ENCODE measurements at regions not wholly inside any gene's neighbourhood (a gene's known extent, or its start where the extent isn't known, plus 50 kb on each side); places are given as distances from the start of the nearest gene placed in this dataset.
A peak's percentile ranks its signal among the peaks of the same experiment; 100 is the strongest.

- in situ Hi-C loops (cut with MboI; ENCODE audit: low pct_unique_long_range_greater_than_20kb, low sequenced_read_pairs, unreplicated experiment): no loop called here
- peak; percentile 8 for DNase-seq (ENCODE audit: low spot score)
- no peak for TF ChIP-seq CTCF (IDR thresholded peaks at IDR 0.05; ENCODE audit: extremely low read depth, insufficient read depth, missing control alignments)
Observed at GRCh38 chr9:93808115-93809029, 146.8 kb downstream of the BARX1 start.

GRCh38 chr9:93807166-93808074, 147.7 kb downstream of the BARX1 start:
- no peak for DNase-seq (ENCODE audit: low spot score)
- in situ Hi-C loops (cut with MboI; ENCODE audit: low pct_unique_long_range_greater_than_20kb, low sequenced_read_pairs, unreplicated experiment): no loop called here
- no peak for TF ChIP-seq CTCF (IDR thresholded peaks at IDR 0.05; ENCODE audit: extremely low read depth, insufficient read depth, missing control alignments)

- in situ Hi-C loops (cut with MboI; ENCODE audit: low pct_unique_long_range_greater_than_20kb, low sequenced_read_pairs, unreplicated experiment): no loop called here
- no peak for TF ChIP-seq CTCF (IDR thresholded peaks at IDR 0.05; ENCODE audit: extremely low read depth, insufficient read depth, missing control alignments)
- DNase-seq (ENCODE audit: low spot score): no peak
Observed at GRCh38 chr9:93801581-93802284, 153.4 kb downstream of the BARX1 start.

- in situ Hi-C loops (cut with MboI; ENCODE audit: low pct_unique_long_range_greater_than_20kb, low sequenced_read_pairs, unreplicated experiment): no loop called here
- no peak for DNase-seq (ENCODE audit: low spot score)
- TF ChIP-seq CTCF (IDR thresholded peaks at IDR 0.05; ENCODE audit: extremely low read depth, insufficient read depth, missing control alignments): no peak
Observed at GRCh38 chr9:93801120-93801519, 154.0 kb downstream of the BARX1 start.

GRCh38 chr9:93792358-93792757, 162.8 kb downstream of the BARX1 start:
- TF ChIP-seq CTCF (IDR thresholded peaks at IDR 0.05; ENCODE audit: extremely low read depth, insufficient read depth, missing control alignments): no peak
- in situ Hi-C loops (cut with MboI; ENCODE audit: low pct_unique_long_range_greater_than_20kb, low sequenced_read_pairs, unreplicated experiment): no loop called here
- no peak for DNase-seq (ENCODE audit: low spot score)

- DNase-seq (ENCODE audit: low spot score): no peak
- TF ChIP-seq CTCF (IDR thresholded peaks at IDR 0.05; ENCODE audit: extremely low read depth, insufficient read depth, missing control alignments): no peak
- in situ Hi-C loops (cut with MboI; ENCODE audit: low pct_unique_long_range_greater_than_20kb, low sequenced_read_pairs, unreplicated experiment): no loop called here
Observed at GRCh38 chr9:93786204-93786603, 169.0 kb downstream of the BARX1 start.
